ENCODE measurements at regions not wholly inside any gene's neighbourhood (a gene's known extent, or its start where the extent isn't known, plus 50 kb on each side); places are given as distances from the start of the nearest gene placed in this dataset.

DNA sequence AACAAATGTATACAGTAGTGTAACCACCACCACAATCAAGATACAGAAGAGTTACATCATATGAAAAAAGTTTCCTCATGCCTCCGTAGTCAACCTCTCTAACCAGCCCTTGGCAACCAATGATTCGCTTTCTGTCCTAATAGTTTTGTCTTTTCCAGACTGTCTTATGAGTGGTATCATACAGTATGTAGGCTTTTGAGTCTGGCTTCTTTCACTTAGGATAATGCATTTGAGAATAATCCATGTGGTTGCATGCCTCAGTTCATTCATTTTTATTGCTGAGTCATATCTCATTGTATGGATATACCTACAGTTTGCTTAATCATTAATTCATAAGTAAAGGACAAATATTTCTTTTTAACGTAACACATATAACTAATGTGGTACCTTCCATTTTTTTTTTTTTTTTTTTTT lies 86.4 kb upstream of the RIPOR2 start:
- TF ChIP-seq POLR2A (IDR thresholded peaks at IDR 0.05; ENCODE audit: low read depth, low read length), result no peak
- no peak for TF ChIP-seq TAF1 (IDR thresholded peaks at IDR 0.05; ENCODE audit: borderline replicate concordance, low read depth, low read length)
